ENCODE measurements at regions not wholly inside any gene's neighbourhood (a gene's known extent, or its start where the extent isn't known, plus 50 kb on each side); places are given as distances from the start of the nearest gene placed in this dataset.

DNA sequence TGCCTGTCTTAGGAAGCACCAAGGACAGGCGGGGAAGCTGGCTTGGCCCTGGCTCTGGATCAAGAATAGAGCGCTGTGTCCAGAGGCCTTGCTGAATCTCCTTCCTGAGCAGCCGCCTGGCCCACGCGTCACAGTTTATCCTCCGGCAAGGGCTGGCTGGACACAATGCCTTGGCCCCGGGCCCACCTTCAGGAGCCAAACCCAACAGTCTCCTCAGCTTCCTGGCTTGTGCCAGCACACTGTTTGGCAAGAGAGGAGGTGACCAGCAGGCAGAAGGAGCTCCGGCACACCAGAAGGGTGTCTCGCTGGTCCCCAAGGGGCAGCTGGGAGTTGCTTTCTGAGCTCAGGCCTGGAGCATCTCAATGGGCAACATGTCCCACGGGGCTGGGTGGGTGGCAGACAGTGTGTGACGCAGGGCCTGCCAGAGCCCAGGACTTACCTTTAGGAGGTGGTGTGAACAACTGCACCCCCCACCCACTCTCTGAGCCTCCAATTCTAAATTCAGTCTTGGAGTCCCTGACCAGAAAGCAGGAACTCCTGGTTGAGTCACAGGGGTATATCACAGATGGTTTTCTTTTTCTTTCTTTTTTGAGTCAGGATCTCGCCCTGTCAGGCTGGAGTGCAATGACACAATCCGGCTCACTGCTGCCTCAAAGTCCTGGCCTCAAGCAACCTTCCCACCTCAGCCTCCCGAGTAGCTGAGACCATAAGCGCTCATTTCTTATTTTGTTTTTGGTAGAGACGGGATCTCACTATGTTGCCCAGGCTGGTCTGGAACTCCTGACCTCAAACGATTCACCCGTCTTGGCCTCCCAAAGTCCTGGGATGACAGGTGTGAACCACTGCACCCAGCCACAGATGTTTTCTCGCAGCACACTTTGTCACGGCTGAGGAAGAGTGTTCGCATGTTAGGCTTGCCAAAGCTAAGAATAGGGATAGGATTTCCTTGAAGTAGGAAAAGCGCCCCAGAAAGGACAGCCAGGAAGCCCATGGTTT is 361.2 kb downstream of the BCOR start:
- DNase-seq (ENCODE audit: low read depth): no peak

DNA sequence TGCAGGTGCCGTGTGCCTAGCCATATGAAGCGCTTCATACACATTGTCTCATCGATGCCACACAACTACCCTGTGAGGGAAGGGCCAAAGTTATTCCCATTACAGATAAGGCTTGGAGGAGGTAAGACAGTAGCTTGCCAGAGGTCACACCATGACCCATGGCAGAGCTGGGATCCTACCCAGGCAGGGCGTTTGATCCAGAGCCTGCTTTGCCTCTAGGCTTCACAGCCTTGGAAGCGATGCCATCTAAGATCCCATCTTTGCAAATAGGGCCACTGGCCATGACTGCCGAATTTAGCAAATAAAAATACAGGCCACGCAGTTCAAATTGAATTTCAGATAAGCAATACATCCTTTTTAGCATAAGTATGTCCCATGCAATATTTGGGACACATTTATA is 358.2 kb downstream of the BCOR start:
- no peak for DNase-seq (ENCODE audit: low read depth)

DNA sequence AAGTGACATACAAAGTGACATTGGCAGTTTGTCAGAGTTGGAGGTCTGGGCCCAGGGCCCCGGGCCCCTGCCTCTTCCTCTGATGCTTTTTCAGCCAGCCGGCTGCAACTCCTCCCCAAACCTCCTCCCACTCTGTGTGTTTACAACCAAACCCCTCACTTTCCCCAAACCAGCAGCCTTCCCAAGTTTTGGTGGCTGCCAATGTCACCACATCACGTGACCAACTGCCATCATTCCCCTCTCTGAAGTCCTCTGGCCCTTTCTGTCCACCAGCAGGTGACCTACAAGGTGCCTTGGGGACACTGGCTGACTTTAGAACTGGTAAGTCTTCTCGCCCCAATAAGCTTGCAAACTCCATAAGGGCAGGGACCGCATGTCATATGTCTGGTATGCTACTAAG is 357.7 kb downstream of the BCOR start:
- no peak for DNase-seq (ENCODE audit: low read depth)

DNA sequence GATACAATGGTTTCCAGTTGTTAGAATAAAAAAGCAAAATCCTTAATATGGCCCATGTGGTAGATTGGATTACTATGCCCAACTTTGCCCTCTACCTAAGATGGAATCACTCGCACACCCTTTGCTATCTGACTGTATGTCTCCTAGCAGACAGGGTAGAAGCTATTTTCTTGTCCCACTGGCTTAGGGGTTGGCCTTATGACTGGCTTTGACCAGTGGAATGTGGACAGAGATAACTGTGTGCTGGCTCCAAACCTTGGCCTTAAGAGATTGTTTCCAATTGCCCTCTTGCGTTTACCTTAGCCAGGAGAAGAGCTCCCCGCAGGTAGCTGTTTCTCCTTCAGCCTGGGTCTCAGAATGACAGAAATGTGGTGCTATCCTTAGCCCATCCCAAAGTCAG is 355.9 kb downstream of the BCOR start:
- DNase-seq (ENCODE audit: low read depth): no peak

DNA sequence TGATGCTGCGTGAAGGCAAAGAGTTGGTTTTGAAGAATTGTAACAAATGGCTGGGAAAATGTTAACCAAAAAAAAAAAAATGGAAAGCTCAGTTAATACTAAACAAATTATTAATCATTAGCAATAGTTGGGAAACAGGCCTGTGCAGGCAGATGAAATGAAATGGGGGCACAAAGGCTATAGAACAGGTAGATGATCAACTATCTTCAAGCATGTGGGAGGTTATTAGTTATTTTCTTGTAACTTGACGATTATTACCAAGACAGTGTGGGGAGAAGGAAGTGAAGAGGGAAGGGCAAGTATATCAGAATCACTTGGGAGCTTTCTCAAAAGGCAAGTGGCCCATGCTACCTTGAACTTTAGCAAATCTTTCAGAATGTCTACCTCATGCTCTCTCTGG is 351.9 kb downstream of the BCOR start:
- DNase-seq (ENCODE audit: low read depth): no peak

DNA sequence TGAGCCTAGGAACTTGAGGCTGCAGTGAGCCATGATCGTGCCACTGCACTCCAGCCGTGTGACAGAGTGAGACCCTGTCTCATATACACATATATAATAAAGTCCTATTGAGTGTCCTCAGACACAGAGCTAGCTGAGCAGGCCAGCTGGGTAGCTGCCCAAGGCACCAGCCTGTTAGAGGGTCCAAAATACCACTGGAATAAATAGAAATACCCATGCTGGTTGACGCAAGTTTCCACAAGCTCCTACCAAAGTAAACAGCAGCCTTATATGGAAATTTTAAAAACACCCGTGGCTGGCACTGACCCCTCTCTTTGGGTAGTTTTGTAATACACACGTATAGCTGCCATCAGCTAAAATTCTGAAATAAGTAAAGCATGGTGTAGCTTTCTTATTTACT is 348.6 kb downstream of the BCOR start:
- no peak for DNase-seq (ENCODE audit: low read depth)

DNA sequence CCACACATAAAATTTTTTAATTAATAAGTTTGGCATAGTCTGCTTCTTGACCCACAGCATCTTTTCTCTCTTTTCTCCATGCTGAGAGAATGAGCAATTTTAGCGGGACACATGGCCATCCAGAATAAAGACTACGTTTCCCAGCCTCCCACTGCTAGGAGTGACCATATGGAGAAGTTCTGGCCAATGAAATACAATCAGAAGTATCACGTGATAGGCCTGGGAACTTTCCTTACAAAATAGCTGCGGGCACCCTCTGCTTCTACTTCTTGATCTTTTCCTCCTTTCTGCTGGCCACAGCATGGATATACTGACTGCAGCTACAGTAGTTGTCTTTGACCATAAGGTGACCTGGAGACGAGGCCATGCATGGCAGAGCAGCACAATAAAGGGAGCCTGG is 348.0 kb downstream of the BCOR start:
- DNase-seq (ENCODE audit: low read depth): no peak

DNA sequence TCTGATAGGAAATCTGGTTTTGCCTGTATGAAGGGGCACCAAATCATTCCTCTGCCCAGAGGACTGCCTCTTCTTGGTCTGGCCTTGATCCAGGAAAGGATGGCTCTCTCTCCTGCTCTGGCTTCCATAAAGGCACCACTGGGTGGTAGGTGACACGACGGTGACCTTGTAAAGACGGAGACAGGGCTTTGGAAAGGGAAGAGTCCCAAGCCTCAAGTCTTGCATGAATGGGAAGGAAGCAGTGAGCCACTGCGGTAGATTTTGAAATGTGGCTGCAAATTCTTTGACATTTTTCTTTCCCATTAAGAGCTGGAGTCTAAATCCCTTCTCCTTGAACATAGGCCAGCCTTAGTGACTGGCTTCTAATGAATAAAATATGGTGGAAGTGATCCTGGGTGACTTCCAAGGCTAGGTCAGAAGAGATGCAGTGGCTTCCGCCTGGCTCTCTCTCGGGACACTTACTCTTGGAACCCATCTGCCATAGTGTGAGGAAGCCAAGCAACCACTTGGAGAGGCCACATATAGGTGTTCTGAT is 347.4 kb downstream of the BCOR start:
- no peak for DNase-seq (ENCODE audit: low read depth)

DNA sequence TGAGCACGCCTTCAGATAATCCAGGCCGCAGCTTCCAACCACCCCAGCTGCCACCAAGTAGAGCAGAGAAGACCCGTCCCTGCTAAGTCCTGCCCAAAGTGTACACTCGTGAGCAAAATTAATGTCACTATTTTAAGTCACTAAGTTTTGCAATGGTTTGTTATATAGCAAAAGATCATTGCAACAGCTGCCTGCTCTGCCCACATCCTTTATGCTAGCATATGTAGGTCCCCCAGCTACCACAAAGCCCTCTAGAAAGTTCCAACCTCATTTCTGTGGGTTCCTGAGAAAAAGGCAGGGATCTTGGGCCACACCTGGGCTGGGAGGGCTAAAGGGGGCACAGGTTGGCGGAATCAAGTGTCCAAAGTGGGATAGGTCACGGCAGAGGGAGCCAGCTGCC is 346.9 kb downstream of the BCOR start:
- no peak for DNase-seq (ENCODE audit: low read depth)

DNA sequence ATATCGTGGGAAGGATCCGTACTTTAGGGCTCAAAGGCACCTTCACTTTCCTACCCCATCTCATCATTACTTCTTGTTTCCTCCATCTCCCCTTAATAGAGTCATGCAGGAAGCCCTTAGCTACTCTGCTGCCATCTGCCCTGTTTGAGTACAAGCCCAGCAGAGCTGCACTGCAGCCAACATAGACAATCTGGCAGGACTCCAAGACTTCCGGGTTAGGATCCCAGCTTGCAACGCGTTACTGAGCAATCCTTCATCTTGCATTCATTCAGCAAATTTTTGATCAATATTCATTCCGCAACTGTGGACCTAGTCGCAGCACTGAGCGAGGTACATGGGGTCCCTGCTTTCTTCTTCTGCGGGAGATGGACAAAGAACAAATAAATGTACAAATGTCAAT is 344.9 kb downstream of the BCOR start:
- no peak for DNase-seq (ENCODE audit: low read depth)

DNA sequence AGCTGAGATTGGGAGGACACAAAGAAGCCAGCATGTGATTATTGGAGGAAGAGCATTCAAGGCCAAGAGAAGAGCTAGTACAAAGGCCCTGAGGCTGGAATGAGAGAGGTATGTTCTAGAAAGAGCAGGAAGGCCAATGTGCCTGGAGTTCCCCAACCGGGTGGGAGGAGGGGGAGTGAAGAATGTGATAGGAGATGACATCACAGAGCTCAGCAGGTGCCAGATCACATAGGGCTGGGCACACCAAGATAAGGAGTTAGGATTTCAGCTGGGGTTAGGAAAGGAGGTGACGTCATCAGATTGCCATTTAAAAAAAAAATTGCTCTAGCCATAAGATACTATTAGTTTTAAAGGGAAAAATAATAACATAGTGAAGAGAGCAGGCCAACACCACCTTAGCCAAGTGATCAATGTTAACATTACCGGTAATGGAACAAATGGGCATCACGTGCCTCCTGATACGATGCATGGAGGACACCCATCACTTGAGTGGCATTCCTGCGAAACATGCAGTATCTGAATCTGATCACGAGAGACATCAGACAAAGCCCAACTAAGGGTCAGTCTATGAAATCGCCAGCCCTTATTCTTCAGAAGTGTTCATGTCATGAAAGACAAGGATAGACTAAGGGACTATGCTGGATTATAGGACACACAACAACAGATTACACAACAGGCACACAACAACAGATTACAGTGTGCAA is 344.3 kb downstream of the BCOR start:
- no peak for DNase-seq (ENCODE audit: low read depth)

DNA sequence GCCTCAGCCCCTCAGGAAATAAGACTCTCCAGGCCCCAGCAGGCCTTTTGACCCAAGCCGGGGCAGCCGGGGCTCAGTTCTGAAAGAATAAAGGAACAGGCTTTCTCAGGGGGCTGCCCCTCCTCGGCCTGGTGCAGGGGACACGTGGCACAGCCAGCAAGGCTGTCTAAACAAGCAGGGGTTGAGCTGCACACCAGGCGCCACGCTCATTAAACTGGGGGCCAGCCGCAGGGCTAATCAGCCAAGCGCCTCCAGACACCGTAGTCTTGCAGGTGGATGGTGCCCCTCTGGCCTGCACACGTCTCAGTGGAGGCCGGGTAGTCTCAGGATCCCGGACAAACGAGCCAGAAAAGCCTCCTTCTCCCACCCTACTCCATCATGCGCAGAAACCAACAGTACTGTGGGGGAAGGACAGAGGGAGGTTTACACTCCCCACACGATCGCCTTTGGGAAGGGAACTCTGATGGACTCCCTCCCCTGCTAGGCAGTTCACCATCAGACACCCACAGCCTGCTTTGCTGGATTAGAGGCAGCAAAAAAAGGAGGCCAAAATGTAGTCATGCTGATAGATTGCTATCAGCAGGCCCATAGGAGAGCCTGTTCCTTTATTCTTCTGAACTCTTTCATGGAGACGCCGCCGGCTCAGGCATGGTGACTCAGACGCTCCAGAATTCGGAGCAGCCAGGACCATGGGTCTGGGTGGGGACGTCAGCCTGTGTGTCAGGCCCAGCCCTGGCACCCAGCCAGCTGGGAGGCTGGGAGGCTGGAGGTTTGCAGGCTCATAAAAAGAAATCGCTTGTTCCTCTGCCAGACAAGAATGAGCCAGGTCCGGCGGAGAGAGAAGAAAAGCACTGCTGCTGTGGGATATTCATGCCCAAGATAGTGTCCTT is 342.4 kb downstream of the BCOR start:
- no peak for DNase-seq (ENCODE audit: low read depth)

DNA sequence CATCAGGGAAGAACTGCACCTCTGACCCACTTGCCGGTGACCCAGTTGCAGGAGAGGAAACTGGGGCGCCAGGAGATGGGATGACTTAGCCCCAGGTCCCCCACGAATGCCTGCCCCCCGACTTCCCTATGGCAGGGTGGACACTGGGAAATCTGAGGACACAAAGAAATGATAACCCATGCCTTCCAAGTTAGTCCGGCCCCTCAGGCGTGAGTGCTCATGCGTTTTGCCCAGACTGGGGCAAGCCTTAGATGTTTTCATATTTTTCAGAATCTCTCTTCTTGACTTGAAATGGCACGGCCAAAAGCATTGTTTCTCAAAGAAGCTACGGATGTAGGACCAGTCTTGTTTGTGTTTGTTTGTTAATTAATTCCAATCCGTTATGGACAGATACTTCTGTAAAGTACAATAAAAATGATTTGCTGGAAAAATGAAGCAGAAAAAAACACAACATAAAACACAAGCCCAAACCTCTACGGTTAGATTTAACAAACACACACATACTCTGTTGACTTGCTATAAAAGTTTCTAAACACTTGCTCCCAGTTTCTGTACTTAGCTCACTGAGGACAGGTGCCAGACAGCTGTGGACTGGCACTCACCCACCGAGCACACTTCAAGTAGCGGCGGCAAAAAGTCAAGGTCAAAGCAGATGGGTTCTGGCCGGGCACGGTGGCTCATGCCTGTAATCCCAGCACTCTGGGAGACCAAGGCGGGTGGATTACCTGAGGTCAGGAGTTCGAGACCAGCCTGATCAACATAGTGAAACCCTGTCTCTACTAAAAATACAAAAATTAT is 341.5 kb downstream of the BCOR start:
- no peak for DNase-seq (ENCODE audit: low read depth)

DNA sequence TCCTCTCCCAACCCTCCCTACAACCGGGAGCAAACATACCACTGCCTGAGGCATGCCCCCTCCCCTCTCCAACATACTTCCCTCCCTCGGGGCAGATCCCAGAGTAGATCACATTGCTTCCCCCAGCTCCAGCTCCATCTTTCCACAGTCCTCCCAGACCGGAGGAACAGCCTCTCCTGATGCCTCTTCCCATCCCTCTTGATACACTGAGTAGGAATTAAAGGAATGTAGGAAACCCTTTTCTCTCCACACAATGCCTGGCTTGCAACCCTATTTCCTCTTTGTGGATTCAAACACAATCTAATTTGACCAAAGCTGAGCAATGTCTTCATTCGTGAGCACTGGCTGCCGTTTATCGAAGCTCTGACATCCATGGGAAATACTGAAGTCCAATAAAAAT is 339.8 kb downstream of the BCOR start:
- no peak for DNase-seq (ENCODE audit: low read depth)

DNA sequence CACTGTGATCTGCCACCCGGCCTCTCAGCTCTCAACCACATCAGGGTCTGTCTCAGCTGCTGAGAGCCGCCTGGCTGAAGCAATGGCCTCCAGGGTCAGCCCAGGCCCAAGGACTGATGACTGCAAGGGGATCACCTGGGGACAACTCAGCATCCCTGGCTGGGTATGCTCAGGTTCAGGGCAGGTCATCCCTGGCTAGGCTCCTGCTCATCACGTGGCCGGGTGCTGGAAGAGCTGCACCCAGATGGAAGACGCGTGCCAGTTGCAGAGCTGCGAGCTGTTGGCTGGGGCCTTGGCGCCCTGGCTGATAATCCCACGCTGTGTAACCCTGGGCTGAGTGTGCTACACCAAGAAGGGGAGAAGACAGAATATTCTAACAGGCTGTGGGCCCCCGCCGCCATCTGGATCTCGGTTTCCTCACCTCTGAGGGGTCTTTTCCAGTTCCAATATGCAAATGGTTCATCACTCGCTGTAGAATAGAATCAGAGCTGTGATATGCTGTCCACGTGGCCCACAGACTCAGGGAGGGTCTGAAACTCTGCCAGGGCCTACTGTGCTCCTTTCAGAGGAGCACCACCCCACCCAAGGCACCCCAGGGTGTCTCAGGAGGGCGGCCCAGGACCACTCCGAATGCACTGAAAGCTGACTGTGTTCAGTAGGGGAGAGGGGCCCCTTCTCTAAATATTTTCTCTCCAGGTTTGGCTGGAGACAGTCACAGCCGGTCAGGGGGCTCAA is 338.8 kb downstream of the BCOR start:
- no peak for DNase-seq (ENCODE audit: low read depth)

DNA sequence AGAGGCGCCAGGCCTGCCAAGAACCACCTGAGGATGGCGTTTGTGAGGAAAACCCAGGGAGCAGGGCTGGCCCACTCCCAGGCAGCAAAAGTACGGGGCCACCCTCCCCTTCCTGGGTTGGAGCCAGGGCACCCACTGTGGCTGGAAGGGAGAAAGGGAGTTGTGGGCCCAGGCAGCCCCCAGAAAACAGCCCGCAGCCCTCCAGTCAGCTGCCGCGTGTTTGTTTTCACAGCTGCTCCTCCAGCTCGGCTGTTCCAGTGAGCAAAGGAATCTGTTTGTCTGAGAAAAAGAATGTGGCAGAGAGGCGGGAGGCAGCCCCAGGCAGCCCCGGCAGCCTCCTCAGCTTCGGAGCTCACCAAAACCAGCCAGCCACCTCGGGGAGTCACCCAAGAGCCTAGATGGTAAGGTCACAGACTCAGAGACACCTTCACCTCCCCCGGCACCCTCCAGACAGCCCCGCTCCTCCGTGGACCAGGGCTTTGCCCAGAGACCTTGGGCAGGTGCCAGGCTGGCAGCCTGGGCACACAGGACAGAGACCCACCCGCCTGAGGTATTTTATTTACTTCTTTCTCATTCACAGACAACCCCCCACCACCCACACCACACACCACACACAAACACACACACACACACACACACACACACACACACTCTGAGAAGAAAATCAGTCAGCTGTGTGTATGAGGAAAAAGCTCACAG is 338.1 kb downstream of the BCOR start:
- DNase-seq (ENCODE audit: low read depth): no peak

DNA sequence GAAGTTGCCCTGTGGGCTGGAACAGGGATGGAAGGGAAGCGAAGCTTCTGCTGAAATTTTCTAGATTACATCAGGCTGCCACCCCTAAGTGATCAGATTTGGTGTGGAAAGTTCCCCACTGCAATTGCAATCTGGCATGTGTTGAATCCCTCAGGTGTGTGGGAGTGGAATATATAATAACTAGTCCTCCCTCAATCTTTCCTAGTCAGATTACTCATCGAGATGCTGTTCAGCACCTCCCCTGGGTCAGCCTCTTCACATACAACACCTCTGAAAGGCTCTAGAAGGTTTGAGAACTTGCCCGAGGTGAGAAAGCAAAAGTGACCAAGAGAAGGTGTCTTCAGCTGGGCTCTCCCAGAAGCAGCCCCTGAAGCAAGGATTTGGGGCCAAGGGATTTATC is 336.8 kb downstream of the BCOR start:
- no peak for DNase-seq (ENCODE audit: low read depth)

DNA sequence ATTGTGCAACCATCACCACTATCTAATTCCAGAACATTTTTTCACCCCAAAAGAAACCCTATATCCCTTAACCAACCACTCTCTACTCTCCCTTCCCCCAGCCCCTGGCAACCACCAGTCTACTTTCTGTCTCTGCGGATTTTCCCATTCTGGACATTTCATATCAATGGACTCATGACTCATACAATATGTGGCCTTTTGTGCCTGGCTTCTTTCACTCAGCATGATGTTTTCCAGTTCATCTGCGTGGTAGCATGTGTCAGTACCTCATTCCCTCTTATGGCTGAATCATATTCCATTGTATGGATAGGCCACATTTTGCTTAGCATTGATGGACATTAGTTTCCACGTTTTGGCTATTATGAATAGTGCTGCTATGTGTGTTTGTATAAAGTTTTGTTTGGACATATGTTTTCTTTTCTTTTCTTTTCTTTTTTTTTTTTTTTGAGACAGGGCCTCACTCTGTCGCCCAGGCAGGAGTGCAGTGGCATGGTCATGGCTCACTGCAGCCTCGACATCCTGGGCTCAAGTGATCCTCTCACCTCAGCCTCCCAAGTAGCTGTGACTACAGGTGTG is 335.4 kb downstream of the BCOR start:
- no peak for DNase-seq (ENCODE audit: low read depth)

DNA sequence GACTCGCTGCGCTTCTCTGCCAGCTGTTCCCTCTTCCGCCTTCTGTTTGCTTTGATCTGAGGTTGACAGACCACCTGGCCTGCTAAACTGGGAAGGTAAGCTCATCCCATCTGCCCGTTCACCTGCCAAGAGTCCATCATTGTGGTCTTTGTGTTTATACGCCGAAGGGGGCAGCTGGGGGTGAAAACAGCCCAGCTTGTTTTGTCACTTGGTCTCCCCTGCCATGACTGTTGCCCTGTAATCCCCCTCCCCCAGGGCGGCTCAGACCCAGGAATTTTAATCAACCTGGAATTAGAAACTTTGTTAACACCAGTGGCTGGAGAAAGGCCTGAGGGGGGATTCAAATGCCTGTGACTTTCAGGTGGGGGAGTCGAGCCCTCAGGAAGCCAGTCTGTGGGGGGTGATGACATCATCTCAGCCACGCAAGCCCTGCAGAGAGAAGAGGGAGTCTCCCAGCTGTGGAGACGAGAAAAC is 333.3 kb downstream of the BCOR start:
- DNase-seq (ENCODE audit: low read depth): no peak

All from activated gamma-delta T cell treated with anti-CD3 and anti-CD28 coated beads, Interleukin-2, amount 50 U/mL, for 16 hours (primary cell).